Endometrium (tissue), 2 donors: ENCODE measurements at regions not wholly inside any gene's neighbourhood (a gene's known extent, or its start where the extent isn't known, plus 50 kb on each side); places are given as distances from the start of the nearest gene placed in this dataset.
A peak's percentile ranks its signal among the peaks of the same experiment; 100 is the strongest.
"Not testable (repeated sequence)": the region's sequence is repeated elsewhere in the genome, so short reads cannot be mapped to it uniquely, and the experiment has no call there.

Experiments used
- FAIRE-seq: peaks from 2 replicates; lab custom pipeline; 2012; peaks lifted over from hg19 to GRCh38; lab: Jason Lieb, UNC
- donor health status: control.
- donor health status: control.

DNA sequence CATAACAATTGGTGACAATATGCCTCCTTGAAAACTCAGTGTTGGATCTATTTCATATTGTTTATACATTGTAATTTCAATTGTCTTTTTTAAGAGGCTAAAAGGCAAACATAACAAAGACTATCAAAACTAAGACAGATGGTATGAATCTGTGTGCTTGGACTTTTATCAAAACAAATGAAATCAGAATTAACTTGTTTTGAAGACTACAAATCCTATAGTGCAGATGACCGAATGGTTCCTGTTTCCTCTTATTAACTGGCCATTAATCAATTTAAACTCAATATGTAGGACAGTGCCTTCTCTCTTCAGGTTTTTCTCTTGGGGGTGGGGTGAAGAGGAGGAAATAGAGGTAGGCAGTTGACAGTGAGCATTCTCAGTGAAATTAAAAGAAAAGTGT, 366.9 kb upstream of the GRAMD2B start:
- FAIRE-seq = peak; percentile 4

DNA sequence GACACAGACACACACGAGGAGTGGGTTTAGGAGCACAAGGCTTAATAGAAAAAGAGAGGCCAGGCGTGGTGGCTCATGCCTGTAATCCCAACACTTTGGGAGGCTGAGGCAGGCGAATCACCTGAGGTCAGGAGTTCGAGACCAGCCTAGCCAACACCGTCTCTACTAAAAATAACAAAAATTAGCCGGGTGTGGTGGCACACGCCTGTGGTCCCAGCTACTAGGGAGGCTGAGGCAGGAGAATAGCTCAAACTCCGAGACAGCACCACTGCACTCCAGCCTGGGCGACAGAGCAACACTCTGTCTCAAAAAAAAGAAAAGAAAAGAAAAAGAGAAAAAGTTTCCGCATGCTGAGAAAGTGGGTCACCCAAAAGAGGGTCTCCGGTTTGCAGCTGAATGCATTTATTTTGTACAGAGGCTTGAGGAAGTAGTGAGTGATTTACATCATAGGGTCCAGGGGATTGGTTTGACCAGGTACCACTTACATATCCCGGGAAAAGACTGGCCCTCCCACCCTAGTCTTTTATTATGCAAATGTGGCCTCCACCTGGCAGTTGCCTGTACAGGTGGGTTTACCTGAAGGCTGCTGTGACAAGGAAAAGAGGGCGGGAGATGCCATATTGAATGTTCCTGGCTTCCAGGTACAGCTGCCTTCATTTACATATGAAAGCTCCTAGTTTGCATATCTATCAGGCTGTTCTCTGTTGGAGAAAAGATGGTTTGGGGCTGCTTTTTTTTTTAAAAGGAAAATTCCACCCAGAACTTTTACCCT, 366.2 kb upstream of the GRAMD2B start:
- FAIRE-seq = no peak

DNA sequence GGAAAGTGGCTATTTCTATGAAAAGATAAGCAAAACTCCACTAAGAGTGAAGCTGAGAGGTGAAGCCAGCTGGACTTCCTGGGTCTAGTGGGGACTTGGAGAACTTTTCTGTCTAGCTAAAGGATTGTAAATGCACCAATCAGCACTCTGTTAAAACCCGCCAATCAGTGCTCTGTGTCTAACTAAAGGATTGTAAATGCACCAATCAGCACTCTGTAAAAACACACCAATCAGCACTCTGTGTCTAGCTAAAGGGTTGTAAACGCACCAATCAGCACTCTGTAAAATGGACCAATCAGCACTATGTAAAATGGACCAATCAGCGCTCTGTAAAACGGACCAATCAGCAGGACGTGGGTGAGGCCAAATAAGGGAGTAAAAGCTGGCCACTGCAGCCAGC, 364.8 kb upstream of the GRAMD2B start:
- not testable (repeated sequence) for FAIRE-seq

DNA sequence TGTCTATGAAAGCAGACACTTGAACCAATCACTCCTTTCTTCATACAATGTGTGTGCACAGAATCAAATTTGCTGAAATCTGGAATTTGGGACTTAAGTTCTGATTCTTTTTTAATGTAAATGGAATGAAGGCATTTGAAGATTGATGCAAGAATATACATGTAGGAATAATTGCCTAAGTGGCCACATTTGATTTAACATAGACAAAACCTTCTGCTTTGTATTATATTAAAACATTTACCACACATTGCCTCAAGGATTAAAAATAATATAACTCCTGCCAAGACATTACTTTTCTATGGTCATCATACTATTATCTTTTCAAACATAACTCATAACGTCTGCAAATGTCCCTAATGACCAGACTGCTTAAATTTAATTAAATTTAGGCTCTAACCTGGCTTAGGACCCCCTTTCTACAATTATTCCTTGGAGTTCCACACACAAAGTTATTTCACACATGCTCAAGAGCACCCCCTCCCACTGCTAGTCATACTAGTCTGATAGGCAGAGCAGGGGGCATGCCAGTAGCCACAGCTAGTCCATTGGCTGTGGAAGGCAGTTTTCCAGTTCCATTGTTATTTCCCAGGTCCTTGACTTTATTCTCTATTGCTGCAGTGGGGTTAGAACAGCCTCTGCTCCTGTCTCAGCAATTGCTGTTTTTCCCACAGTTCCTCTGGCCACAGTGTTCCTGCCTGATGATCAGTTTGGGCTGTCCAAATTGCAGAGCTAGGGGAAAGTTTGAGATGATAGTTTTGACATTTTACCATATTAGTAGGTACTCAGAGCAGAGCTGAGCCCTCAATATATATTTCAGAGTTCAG, 360.6 kb upstream of the GRAMD2B start:
- FAIRE-seq = no peak

DNA sequence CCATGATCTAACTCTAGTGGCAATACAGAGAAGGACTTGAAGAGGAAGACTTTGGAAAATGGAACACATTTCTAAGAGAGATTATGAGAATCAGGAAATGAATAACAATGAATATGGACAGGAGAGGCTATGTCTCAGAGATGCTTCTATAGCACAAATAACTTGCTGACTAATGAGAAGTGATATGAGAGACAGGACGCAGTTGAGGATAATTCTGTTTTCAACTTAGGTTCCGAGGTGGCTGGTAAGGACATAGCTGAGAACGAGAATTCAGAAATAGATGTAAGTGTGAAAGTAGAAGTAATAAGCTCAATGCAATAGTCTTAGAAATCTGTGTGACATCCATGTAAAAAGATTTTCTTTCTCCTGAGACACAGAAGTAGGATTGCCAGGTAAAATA, 358.1 kb upstream of the GRAMD2B start:
- FAIRE-seq = no peak

DNA sequence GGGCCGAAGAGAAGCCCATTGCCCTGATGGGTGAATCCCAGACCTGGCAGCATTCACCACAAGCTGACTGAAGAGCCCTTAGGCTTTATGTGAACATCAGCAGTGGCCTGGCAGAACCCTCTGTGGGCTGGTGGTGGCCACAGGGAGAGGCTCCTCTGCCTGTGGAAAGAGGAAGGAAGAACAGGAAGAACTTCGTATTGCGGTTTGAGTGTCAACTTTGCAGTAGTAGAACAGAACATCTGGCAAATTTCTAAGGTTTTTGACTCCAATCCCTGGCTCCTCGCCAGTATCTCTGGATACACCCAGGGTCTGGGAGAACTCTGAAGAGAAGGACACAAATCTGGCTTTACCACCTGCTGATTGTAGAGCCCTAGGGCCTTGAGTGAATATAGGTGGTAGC, 356.4 kb upstream of the GRAMD2B start:
- FAIRE-seq = no peak

DNA sequence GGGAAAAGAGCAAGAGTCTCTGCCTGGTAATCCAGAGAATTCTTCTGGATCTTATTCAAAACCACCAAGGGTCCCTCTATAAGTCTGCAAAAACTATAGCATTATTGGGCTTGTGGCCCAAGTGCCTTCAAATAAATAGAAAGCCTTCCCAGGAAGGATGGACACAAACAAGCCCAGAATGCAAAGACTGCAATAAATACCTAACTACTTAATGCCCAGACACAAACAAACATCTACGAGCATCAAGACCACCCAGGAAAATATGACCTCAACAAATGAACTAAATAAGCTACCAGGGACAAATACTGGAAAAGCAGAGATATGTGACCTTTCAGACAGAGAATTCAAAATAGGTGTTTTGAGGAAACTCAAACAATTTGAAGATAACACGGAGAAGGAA, 355.8 kb upstream of the GRAMD2B start:
- FAIRE-seq = no peak

DNA sequence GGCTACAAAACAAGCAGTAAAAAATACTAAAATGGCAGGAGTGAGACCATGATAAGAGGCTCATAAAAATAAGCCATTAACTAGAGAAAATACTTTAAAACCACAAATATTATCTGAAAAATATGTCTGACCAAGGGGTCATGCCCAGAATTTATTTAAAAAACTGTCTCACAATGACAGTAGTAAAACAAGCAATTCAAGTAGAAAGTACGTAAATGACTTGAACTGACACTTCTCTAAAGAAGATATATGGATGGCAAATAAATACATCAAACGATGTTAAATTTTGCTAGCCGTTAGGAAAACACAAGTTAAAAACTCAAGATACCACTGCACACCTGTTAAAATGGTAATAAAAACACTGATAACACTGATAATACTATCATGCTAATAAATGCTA, 353.9 kb upstream of the GRAMD2B start:
- no peak for FAIRE-seq

DNA sequence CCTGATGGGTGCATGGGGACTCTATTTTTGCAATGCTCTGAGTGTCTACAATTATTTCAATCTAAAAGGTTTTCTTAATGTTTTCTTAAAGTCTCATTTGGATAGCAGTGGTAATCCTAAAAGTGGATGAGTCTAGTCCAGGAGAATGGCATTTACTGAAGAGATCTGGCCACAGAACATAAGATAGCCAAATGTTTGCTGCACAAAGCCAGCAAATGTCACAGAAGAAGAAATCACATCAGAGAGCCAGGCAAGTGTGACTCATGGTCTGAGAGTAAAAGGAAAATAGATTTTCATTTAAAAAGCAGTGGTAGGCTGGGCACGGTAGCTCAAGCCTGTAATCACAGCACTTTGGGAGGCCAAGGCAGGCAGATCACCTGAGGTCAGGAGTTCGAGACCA, 352.7 kb upstream of the GRAMD2B start:
- FAIRE-seq = no peak

DNA sequence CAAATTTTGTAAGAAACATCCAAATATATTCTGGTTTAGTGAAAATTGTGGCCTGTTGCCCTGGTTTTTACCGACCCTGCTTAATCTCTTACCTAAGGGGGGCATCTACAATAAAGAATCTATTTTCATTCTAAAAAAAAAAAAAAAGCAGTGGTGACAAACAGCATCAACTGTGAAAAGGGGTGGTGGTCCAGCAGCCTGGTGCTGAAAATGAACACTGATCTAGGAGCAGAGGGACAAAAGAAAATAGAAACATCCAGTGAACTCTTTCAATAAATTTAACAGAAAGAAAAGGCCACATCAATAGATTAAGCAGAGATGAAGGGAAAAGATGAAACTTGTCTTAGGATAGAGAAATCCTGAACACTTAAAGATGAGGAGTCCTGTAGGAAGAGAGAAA, 348.7 kb upstream of the GRAMD2B start:
- FAIRE-seq = no peak

DNA sequence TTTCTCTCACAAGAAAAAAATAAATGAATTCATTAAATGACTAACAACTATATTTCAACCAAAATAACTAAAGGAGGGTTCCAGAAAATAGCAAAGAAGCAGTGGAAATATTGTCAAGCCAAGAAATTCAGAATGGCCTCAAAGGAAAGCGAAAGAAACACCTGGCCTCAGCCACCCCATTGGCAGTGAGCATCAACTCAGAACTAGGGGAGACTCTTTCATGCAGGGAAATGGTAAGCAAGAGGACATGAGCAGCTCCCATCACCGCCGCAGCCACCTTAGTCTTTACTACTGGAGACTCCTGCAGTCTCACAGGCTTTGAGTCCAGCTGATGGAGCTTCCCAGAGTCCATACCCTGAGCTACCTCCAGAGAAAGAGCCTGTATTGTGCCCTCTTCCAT, 343.9 kb upstream of the GRAMD2B start:
- FAIRE-seq = no peak

DNA sequence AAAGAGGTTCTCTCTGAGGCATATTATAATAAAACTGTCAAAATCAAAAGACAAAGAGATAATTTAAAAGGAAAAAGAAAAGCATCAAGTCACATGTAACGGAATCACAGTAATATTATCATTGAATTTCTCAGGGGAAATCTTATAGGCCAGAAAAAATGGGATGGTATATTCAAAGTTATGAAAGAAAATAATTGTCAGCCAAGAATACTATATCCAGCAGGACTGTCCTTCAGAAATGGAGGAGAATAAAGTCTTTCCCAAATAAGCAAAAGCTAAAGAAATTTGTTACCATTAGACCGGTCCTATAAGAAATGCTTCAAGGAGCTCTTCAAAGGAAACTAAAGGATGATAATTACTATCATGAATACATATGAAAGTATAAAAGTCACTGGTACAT, 342.0 kb upstream of the GRAMD2B start:
- FAIRE-seq = no peak

DNA sequence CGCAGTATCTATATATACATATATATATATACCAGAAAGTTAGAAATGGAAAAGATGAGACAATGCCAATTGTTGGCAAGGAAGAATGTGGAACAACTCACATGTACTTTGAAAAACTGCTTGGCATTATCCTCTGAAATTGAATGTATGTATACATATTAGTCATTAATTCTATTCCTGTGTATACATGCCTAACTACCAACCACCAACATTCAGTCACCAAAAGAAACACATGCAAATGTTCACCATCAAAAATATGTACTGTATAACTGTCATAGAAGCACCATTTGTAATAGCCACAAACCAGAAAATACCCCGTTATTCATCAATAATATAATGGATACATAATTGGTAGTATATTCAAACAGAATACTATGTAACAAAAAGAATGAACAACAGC, 330.2 kb upstream of the GRAMD2B start:
- no peak for FAIRE-seq

DNA sequence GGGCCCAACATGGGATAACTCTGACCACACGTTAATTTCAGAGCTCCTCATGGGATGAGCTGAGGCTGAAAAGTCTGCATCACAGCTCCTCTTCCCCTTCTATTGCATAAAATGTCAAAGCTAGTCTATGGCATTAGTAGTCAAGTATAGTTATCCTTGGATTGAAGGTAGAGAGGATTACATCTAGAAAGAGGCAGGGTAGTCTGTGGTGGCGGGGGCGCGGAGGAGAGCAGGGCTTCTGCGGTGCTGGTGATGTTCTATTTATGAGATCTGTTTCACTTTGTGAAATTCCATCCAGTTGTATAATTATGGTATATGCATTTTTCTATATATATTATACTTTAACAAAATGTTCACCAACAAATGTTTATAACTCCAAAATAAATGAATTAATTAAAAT, 329.5 kb upstream of the GRAMD2B start:
- no peak for FAIRE-seq

DNA sequence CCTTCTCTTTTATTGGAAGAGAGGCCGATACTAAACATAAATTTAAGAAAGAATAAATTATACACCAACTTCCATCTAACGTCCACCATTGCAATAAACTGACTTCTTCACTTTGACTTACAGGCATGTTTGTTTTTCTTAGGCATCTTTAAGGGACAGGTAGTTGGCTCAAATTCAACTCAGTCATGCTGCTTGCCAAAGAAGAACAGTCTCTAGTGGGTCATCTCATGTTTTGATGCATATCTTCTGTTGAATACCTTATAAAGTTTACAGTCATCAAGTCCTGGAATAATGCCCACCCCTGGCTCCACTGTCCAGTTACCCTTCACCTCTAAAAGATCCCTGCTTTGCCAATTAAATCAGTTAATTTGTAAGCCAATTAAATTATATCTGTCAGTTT, 328.2 kb upstream of the GRAMD2B start:
- no peak for FAIRE-seq

DNA sequence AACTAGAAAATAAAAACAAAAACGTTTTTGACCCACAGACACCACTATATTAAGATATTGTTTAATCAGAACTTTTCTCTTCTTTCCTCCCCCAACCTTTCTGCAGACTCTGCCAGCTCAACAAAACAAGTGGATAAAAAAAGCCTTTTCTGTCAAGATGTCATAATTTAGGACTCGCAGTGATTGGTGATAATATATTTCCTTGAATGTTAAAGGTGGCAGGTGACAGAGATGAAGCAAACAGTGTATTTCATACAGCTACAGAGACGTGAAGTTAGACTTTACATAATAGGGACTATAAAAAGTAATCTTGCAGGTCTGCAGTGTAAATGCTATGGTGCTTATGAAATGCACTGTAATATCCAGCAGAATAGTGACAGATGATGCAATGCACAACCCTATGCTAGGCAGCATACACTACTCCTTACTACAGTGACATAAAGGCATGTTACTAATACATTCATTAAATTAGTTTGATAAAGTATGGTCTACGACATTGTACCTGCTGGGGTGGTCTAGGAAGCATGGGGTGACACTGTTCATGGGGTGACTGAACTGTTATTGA, 326.7 kb upstream of the GRAMD2B start:
- FAIRE-seq = no peak

DNA sequence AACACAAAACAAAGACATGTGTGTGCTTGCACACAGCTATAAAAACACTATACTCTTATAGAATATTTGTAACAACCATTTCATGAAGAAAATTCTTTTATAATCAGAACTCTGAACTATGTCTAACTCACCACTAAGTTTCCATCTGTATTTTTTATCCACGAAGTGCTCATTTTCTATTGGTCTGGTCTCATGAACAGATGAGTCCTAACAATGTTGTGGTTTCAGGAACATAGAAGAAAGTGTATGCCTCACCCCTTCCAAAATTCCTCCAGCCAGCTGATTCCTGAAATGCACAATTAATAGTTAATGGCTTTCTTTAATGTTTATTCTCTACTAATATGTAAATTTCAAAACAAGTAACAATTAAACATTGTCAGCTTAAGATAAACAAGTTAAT, 325.3 kb upstream of the GRAMD2B start:
- FAIRE-seq = no peak

DNA sequence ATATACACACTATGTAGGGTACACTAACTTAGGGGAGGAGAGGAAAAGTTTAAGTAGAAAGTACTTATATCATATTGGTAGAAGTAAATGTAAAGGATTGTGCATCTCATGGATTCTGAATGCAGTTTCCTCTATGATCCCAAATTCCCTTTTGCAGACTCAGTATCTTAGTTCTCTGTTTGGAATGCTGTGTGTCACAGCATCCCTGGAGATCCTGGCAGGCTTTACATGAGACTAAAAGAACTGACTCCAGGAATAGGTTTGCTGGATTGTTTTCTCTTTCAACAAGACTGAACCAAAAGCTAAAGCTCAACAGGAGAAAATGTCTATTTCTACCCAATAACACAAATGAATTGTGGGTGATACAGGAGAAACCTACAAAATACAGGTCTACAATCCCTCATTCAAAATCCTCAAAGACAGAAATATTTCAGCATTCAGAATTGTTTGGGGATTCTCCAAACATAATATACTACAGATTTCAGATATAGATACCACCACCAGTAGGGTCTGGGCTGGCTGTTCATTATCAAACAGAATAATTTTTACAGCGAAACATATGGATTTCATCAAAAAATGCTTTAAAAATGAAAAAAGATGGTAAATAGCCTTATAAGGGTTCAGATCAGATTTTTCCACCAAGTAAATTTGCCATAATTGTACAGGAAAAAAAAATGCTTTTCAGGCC, 324.7 kb upstream of the GRAMD2B start:
- FAIRE-seq = no peak

DNA sequence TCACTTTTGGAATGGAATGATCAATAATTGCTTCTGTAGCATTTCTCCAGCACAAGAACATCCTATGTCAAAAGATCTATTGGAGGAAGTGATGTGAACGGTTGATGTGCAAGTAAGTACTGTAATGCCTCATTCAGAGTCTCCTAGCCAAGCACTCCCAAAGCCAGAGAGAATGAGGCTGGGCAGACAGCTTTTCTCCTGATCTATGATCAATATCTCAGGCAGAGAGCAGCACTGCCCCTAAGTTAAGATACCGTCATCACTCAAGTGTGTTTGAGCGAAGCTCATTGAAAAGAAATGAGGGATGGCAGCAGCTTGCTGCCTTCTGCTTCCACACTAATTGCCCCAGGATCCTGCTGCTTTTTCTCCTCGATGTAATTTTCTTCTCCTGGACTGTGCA, 324.1 kb upstream of the GRAMD2B start:
- FAIRE-seq = no peak

DNA sequence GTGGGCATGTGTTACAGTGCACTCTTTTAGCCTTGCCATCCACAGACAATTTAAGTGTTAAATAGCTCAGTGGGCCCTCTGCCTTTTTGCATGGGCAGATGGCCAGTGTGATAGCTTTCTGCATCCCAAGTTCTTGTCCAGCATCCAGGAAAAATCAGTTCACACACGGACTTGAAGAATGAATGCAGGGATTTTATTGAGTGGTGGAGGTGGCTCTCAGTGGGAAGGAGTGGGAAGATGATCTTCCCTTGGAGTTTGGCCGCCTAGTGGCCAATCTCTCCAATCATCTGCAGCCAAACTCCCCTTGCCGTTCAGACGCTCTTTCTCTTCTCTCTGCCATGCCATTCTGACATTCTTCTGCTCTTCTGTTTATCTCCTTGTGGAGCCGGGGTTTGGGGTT, 322.4 kb upstream of the GRAMD2B start:
- no peak for FAIRE-seq

DNA sequence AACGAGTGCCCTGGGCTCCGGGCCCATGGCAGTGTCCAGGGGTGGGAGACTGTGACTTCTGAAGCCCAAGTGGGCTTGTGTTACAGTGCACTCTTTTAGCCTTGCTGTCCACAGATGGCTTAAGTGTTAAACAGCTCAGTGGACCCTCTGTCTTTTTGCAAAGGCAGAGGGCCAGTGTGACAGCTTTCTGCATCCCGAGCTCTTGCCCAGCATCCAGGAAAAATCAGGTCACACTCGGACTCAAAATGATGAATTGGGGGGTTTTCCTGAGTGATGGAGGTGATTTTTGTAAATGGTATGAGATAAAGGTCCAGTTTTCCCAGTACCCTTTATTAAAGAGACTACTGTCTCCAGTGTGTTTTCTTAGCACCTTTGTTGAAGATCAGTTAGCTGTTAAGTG, 321.3 kb upstream of the GRAMD2B start:
- no peak for FAIRE-seq

DNA sequence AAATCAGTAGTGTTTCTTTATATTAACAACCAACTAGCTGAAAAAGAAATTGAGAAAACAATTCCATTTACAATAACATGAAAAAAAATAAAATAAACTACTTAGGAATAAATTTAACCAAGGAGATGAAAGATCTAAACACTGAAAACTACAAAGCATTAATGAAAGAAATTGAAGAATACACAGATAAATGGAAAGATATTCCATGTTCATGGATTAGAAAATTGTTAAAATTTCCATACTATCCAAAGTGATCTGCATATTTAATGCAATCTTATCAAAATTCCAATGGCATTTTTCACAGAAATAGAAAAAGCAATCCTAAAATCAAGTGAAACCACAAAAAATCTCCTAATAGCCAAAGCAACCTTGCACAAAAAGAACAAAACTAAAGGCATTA, 320.2 kb upstream of the GRAMD2B start:
- FAIRE-seq = no peak

DNA sequence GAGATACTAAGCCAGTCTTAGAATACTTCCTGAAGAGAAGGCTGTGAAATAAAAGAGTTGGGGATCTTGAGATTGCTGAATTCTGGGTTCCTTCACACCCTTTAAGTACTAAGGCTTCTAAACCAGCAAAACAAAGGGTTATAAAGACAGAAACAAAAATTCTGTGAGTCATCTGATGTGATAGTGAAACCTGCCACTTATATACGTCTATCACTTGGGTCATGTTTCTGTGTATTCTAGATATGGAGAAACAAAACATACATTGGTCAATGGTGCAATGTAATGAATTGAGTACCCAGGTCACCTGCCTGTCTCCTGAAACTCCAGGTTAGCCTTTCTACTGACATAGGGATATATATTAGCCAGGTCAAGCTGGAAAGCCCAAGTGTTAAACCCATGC, 319.3 kb upstream of the GRAMD2B start:
- no peak for FAIRE-seq
